Right lobe of liver (tissue), 4 donors: ENCODE measurements at regions not wholly inside any gene's neighbourhood (a gene's known extent, or its start where the extent isn't known, plus 50 kb on each side); places are given as distances from the start of the nearest gene placed in this dataset.

Experiments
- CTCF ChIP-seq, 4 donors: fragments of 200-600 bp in 3 of 4; fragments of 450-650 bp in 1 of 4; IDR thresholded peaks; one replicate each; pipeline versions ENCODE4 v1.5.1 to v1.8.0; 2016 to 2022; ENCODE audit warnings: antibody characterized with exemption in 4 of 4, mild to moderate bottlenecking in 2 of 4
- POLR2A ChIP-seq: fragments of 450-650 bp; IDR thresholded peaks from one replicate; pipeline ENCODE4 v1.6.1; 2017; ENCODE audit warnings: antibody characterized with exemption, mild to moderate bottlenecking
- donor health status: DM: no; HTN: no; CAD: no.
- donor health status: DM: no; HTN: no; CAD: no.
- donor health status: DM: no; HTN: yes; CAD: no.

DNA sequence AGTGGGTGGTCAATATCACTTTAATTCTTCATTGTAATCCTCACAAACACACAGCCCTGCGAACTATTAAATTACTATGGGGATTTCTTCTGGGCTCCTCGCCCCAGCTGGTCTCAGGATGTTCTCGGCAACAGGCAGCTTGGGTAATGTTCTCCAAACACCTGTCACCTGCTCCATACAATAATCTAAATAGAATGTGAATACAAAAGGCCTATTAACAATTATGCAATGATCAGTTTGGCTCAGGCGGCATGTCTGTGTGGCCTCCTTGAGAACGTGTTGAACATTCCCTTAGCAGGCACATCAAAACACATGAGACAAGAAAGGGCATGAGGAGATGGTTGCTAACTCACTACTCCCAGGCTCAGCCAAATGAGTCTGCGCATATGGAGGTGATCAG, 158.6 kb upstream of the KBTBD8 start:
- TF ChIP-seq CTCF (IDR thresholded peaks at IDR 0.05) (no peak), POLR2A (no peak)
